Cerebellar cortex (tissue), 1 donor: ENCODE measurements at regions not wholly inside any gene's neighbourhood (a gene's known extent, or its start where the extent isn't known, plus 50 kb on each side); places are given as distances from the start of the nearest gene placed in this dataset.

Experiments
- DNase-seq: peaks from one replicate; pipeline ENCODE4 v3.0.0-alpha.2; 2015; ENCODE audit warnings: low spot score

DNA sequence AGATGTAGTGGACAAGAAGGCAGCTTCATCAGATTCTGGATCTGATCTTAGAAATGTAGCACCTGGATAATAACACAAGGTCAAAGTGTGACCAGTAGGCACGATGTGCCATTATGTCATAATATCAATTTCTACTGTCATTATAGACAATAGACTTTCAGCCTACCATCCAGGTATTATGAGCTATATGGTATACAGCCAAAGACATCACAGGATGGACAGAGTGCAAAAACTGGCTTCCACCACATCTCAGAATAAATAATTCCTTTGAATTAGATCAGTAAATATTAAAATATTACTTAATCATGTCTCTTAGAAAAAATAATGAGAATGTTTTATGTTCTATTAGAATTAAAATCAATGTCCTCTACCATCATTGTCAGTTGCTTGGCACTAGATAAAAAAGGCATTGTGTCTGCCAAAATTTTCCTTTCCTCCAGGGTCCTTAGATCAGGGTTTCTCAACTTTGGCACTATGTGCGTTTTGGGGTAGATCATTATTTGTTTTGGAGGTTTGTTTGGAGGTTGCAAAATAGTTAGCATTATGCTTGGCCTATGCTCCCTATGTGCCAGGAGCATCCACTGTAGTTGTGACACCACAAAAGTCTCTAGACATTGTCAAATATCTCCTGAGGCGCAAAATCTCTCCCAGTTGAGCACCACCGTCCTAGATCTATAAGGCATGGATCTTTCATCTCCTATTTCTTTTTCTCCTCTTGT, 86.7 kb upstream of the NRIP1 start:
- DNase-seq, result no peak

DNA sequence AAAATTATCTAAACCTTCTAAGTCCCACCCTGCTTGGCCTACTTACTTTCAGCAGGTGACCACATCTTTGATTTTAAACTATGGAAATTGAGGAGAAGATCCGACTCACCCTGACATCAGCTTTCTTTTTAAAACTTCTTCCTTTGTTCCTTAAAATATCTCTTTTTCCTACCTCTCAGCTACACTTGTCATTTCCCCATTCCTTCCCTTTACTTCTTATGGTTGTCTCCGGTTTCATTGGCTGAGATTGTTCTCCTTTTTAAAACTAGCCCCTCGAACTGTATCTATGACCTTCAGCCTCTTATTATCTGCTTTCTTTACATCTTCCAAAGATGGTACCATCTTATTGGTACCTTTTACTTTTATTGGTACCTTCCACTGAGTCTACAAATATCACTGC, 87.8 kb upstream of the NRIP1 start:
- no peak for DNase-seq

DNA sequence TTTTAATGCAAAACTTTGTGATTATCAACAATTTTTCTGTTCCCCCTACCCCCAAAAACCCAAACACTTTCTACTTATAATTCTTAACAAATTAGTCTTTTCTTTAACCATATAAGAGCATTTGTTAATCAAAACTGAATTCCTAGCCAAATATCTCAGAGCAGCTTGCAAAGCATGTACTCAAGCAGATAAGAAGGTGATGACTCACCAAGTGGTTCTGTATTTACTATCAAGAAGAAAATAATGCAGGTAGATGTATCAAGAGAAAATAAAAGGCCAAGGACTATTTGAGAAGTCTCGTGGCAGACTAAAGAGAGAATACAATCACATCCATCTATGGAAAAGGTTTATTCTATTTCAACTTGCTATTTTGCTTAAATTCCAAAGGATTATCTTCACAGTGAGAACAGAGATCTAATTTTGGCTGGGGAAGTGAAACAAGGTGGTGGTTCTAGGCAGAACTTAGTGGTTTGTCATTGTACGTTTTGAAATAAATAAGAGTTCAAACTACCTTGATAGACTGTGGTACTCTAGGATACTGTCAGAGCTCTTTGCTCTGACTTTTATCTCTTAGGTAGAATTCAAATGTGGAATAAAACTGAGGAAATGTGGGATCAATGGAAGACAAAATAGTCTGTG, 94.7 kb upstream of the NRIP1 start:
- DNase-seq, result no peak

DNA sequence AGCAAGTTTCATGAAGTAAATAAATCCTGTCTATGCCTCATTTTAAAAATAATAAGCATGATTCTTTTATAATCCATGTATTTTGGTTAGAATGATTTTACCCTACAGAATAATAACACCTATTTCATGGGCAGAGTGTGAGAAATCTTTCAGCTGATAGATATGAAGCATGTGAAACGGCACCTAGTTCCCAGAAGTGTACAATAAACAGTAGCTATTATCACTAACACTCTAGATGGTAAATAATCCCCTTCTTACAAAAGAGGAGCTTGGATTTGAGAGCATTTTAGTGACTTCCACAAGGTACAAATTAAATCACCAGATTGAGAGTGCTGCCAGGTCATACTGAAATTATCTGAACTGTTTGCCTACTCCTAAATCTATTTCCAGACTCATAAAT, 95.3 kb upstream of the NRIP1 start:
- no peak for DNase-seq

DNA sequence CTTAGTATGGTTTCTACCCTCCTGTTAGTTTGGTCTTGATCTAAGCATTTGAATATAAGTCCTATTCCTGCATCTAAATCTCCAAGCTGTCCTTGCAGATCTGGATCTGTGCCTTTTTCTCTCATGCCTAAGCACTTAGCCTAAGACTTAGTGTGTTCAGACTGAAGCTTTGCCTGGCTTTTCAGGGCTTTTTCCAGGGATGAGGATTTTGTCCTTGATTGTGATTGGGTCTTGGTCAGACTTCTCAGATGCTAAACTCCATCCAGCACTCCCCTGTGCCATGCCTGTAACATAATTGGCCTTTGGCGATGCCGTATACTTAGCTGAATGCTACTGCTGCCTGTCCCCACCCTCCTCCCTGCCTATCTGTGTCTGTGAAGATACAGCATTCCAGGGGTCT, 98.1 kb upstream of the NRIP1 start:
- DNase-seq, result no peak

DNA sequence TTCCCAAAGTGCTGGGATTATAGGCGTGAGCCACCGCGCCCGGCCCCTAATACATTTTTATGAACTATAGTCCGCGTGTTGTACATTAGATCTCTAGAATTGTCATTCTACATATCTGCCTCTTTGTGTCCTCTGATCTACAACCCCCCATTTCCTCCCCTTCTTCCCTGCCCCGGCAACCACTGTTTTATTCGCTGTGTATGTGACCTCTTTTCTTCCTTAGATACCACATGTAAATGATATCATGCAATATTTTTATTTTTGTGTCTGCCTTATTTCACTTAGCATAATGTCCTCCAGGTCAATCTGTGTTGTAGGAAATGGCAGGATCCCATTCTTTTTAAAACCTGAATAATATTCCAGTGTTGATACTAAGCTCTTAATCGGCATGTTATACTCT, 99.5 kb upstream of the NRIP1 start:
- DNase-seq, result no peak

DNA sequence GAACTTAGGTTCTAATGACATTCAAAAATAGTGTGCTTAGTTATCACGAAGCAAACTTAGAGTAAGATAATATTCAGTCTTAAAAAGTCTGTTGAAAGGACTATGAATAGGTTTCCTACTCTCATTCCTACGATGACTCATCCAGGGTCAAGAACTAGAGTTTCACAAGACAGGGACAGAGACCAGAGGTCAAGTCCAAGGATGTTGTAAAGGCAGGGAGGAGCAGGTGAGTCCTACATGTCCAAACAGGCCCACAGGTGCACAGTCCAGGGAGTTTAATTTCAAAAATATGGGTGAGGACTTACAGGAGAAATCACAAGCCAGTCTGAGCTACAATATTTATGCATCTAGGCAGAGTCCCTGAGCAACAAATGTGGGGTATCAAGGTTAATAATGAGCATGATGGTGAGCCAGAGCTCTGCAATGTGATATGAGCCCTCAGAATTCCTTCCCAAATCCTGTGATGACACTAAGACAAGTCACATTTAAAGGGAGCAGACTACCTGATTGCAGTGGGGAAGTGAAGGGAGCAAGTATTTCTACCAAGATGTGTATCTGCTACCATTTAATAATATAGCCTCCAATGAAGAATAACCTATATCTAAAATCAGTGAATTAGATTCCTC, 100.0 kb upstream of the NRIP1 start:
- DNase-seq, result no peak

DNA sequence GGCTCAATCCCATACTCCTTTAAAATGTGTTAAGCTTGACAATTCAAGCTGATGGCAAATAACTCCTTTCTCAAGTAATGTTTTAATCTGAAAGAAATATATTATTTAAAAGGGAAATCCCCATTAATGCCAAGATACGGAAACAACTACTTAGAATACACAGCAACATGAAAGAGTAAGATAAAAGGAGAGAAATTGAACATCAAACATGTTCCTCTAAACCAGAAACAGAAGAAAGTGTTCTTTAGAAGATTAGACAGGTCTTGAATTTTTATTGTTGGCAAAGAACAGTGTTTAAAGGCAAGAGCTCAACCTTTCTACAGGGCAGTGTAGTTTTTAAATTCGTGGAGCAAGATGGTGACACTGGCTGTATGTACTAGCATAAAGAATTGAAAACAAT, 105.8 kb upstream of the NRIP1 start:
- DNase-seq, result no peak

DNA sequence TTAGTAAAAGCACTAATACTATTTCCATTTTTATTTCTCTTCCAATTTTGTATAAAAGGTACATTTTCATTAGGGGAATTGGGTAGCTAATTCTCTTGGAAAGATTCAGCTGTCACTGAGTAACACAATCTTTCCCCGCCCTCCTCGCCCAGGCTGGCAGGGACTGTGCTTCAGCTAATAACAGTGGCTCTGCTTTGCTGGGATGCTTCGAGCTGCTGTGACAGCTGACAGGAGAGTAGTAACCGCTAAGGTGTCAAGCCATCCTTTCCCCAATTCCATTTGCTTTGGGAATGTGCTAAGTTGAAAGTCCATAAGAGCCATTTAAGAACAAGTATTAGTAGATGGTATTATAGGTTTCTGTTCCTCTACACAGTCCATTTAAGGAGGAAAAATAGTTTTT, 106.7 kb upstream of the NRIP1 start:
- DNase-seq, result no peak

DNA sequence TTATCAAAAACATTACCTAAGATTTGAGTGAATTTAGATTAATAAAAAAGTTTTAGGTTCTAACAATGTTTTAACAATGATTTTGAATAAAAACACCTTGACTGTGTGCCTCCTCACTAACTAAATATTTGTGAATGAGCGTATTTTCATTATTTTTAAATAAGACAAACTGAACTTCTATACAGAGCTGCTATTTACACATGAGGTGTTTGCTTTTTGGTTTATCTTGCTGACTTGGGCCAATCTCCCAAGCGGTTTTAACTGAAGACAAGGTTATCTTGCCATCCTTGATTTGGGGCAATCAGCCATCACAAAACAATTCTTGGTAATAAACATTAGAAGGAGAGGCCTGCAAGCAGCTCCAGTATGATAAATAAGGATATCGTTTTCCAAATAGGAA, 108.2 kb upstream of the NRIP1 start:
- DNase-seq, result no peak

DNA sequence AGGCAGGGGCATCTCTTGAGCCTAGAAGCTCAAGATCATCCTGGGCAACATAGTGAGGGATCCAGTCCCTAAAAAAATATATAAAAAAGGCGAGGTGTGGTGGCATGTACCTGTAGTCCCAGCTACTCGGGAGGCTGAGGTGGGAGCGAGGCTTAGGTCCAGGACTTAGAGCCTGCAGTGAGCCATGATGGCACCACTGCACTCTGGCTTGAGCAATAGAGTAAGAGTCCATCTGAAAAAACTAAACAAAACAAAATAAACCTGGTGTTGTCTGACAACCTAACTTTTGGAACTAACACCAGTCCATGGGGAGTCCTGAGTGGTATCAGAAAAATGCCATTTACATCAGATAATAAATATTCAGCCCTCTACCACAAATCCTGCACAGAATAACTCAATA, 110.1 kb upstream of the NRIP1 start:
- no peak for DNase-seq

DNA sequence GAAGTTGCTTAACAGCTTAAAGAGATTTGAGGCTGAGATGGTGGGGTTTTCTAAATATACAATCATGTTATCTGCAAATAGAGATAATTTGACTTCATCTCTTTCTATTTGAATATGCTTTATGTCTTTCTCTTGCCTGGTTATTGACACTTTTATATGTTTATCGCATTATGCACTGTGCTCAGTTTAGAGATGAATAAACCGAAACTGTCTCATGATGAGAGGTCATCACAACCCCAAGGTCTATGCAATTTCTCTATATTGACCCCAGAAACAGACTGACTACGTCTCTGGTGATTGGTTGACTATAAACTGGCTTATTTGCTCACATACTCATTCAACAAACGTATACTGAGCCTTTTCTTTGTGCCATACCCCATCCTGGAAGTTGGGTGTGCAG, 117.9 kb upstream of the NRIP1 start:
- DNase-seq, result no peak

DNA sequence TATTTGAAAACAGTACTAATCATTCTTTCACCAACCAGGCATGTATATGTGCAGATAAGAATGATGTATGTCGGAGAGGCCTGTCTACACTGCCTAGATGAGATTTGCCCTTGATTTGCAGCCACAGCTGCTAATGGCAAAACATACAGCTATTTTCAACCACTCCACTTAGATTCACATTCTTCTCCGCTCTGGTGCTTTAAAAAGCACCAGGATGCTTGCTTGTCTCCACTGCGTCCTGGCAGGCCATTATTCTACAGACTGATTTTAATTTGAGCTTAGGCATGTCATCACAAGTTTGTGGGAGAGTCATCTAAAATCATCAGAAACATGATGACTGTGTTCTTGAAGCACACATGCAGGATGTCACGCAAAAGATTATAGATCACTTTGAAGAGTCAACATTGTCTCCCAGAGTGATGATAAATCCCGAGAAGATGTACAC, 119.0 kb upstream of the NRIP1 start:
- no peak for DNase-seq

DNA sequence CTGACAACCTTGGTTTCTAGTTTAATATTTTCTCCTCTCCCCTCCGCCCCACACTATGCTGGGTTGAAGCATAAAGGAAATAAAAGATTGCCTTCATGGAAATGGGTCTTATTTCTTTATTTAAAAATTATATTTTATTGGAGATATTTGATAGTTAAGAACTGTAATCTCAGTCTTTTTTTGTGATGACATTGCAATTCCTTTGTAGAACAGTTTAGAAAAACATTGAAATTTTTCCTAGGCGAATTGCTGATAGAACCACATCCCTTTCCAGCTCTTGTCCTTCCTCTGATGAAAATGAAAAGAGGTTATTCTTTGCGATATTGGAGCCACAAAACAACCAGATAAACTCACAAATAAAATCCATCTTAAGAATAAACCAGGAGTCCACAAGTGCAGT, 125.6 kb upstream of the NRIP1 start:
- DNase-seq, result no peak

DNA sequence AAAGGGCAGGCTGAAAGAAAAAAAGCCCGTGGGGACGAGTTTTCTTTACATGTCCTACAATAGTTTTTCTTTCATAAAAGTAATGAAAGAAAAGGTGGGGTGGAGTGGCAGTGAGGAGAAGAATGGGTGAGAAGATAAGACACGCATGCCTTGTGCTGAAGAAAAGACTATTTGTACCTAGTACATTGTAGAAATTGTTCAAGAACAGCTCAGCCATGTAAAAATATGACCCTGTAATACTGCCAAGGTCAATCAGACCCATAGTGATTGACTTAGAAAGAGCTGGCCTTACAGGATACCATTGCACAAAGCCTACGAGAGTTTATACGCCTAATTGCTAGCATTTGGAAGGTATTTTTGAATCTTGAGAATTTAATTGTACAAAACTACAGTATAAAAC, 126.0 kb upstream of the NRIP1 start:
- no peak for DNase-seq

DNA sequence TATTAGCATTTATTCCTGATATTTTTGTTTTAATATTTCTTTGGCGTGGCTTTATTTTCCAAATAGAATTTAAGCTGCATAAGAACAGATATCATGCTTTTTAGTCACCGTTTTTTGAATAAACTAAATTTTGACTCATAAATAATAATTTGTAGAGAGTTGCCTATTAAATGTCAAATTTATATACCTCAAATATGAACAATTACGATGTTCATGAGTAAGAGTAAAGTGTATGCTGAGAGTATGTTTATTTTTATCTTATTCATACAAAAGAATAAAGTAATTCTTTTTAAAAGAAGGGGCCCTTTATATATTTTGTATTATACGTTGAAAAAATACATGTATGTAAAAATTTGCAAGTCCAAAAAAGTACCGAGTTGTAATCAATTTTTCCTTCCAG, 126.5 kb upstream of the NRIP1 start:
- no peak for DNase-seq

DNA sequence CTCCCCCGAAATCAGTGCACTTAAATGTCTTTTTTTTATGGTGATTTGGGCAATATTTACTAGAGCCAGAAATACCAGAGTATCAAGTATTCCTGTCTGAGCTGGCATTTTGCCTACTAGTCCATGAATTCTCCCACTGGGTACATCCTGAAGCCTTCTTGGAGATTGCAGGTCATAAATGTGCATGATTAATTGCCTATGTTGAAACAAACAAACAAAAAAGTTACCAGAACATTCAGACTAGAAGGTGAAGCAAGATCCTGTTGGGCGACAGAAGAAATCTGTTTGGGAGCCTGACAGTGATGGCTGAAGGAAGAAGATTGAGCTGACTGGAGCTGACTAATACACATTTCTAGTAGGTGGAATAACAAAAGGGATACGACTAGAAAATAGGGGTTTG, 127.4 kb upstream of the NRIP1 start:
- DNase-seq, result no peak

DNA sequence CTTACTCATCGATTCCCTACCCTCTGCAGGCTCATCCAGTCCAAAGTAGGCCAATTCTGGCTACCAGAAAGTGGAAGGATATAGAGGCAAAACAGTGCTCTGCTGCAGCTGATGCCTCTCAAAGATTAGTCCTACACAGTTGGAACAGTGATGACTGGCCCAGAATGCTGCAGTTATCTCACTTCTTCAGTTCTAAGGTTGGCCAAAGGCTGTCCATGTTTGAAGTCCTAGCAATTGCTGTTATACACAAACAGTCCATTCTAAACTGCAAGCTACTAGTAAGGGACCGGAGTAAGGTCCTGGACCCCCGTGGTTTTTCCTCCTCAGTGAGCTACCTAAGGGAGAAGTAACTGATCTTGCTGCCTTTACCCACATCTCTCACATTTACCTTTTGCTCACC, 129.1 kb upstream of the NRIP1 start:
- no peak for DNase-seq

DNA sequence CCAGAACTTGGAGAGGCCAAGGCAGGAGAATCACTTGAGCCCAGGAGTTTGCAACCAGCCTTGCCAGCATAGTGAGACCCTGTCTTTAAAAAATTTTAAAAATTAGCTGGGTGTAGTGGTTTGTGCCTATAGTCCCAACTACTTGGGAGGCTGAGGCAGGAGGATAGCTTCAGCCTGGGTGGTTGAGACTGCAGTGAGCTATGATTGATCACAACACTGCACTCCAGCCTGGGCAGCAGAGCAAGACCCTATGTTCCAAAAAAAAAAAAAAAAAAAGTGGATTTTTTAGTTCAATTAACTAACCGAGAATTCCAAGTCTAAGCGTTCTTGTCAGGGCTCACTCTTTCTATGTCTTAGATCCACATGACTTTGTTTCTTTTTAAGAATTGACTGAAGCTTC, 130.3 kb upstream of the NRIP1 start:
- no peak for DNase-seq

DNA sequence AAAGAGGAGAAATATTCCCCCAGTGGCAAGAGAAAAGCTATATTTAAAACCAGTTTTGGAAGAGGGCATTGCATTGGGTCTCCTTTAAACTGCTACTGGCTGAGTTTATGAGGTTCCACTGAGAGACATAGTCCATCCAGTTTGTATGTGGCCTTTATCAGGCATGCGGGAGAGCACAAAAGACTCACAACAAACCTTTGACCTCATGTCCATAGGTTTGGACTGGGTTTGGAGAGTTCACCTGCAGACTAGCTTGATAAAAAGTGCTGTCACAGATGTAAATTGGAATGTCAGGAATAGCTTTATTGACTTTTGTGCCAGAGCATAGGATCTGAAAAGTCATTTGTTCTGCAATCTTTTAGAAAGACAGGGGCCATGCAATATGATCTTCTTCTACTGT, 131.0 kb upstream of the NRIP1 start:
- no peak for DNase-seq

DNA sequence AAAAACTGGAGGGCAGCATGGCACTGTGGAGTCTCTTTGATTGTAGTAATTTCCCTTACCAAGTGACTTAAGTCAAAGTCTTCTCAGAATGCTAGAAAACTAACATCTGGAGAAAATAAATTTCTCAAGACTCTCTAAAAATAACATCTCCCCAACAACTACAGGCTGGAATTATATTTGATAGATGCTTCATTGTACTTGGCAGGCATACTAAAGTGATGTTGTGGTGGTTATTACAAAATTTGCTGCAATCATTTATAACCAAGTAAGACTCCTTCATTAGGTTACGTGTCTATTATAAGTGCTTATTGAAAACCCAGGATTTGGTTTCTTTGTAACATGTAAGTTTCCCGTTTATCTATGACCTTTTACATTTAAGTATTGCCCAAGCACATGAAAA, 132.9 kb upstream of the NRIP1 start:
- no peak for DNase-seq

DNA sequence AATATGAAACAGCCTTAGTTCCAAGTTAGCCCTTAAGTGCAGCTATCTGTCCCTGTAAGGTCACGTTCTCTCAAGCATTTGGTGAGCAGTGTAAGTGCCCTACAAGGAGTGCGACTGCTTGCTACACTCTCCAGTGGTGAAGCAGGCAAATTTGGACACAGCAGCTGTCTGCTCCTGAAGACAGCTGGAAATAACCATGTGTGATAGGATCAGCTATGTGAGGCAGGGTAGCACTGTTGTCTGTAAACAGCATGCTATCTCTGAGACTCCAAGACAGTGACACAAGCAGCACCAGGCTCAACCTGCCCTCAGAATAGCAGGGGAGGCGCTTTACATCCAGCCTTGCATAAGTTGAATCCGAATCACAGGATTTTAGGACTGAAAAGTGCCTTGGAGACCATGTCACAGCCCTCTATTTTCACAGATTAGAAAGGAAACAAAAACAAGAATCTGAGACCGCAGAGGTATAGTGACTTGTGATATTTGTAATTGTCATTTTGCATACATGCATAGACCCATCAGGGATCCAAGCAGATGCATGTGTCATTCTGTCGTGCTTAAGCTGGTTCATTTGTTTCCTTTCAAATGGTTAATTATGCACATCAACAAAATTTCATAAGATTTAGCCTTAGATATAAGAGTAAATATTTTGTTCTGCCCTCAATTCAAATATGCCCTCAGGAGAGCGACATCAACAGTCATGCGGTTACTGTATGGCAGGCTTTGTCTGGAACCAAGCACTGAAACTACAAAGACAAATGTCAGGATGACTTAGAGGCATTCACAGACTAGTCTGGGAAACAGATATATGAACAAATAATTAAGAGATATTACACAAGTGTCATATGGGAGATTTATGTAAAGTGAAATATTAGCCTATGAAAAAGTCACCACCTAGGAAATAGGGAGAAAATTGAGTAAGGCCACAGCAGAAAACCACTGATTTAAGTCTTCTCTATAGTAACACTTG, 134.9 kb upstream of the NRIP1 start:
- DNase-seq, result no peak

DNA sequence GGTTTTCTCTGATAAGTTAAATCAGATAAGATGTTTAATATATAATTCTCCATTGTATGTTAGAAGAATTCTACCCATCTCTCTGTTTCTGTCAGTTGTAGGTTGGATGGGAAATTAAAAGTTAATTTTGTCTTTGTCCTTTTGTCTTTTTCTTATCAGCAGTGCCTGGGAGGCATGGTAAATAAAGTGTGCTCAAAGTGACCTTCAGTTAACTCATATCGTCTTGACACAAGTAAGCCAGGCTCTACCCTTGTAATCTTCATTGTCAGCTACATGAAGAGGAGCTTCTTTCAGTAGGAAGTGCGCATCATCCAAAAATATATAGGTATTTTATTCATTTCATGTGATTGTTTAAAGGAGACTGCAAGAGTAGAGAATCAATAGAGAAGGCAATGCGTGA, 138.9 kb upstream of the NRIP1 start:
- DNase-seq, result no peak
